ENCODE measurements at regions not wholly inside any gene's neighbourhood (a gene's known extent, or its start where the extent isn't known, plus 50 kb on each side); places are given as distances from the start of the nearest gene placed in this dataset.

GRCh38 chr2:7392076-7392787, 475.0 kb downstream of the RNF144A start:
- DNase-seq, result no peak

- no peak for DNase-seq
Observed at GRCh38 chr2:7394195-7394594, 477.0 kb downstream of the RNF144A start.

GRCh38 chr2:7400628-7401027, 483.4 kb downstream of the RNF144A start:
- DNase-seq, result no peak

- DNase-seq, result no peak
Observed at GRCh38 chr2:7403092-7403775, 486.0 kb downstream of the RNF144A start.

- no peak for DNase-seq
Observed at GRCh38 chr2:7405861-7406715, 488.9 kb downstream of the RNF144A start.

- no peak for DNase-seq
Observed at GRCh38 chr2:7407001-7407400, 489.8 kb downstream of the RNF144A start.

GRCh38 chr2:7407906-7408680, 490.9 kb downstream of the RNF144A start:
- DNase-seq, result no peak

GRCh38 chr2:7411691-7412090, 494.5 kb downstream of the RNF144A start:
- no peak for DNase-seq

GRCh38 chr2:7417845-7418742, 500.9 kb downstream of the RNF144A start:
- no peak for DNase-seq

GRCh38 chr2:7419186-7419585, 502.0 kb downstream of the RNF144A start:
- no peak for DNase-seq

- DNase-seq, result no peak
Observed at GRCh38 chr2:7419814-7420311, 502.7 kb downstream of the RNF144A start.

GRCh38 chr2:7420530-7420929, 503.3 kb downstream of the RNF144A start:
- DNase-seq, result no peak

- DNase-seq, result no peak
Observed at GRCh38 chr2:7424481-7424880, 507.3 kb downstream of the RNF144A start.

- peak in 1 of 2 experiments; percentile 23 for DNase-seq
Observed at GRCh38 chr2:7427293-7428060, 510.3 kb downstream of the RNF144A start.

- no peak for DNase-seq
Observed at GRCh38 chr2:7428454-7429204, 511.4 kb downstream of the RNF144A start.

GRCh38 chr2:7429733-7430132, 512.5 kb downstream of the RNF144A start:
- DNase-seq, result no peak

GRCh38 chr2:7430421-7430868, 513.2 kb downstream of the RNF144A start:
- DNase-seq, result no peak

- DNase-seq, result no peak
Observed at GRCh38 chr2:7430869-7431641, 513.8 kb downstream of the RNF144A start.

- DNase-seq, result no peak
Observed at GRCh38 chr2:7432436-7432835, 515.2 kb downstream of the RNF144A start.
